Mammary epithelial cell (primary cell): ENCODE measurements at regions not wholly inside any gene's neighbourhood (a gene's known extent, or its start where the extent isn't known, plus 50 kb on each side); places are given as distances from the start of the nearest gene placed in this dataset.

Experiments used
- EZH2 ChIP-seq: IDR thresholded peaks from 2 replicates; pipeline ENCODE4 v1.6.1; 2012; ENCODE audit warnings: low read length, inconsistent platforms, borderline replicate concordance
- TF ChIP-seq, protein P1 (sequence below), 2 donors: IDR thresholded peaks in 1 of 2; conservative IDR thresholded peaks in 1 of 2; 2 replicates each; pipeline ENCODE4 v1.5.1; 2011 to 2012; ENCODE audit warnings: inconsistent platforms in 2 of 2, low read length in 2 of 2, mild to moderate bottlenecking in 2 of 2, control low read depth in 1 of 2, low read depth in 1 of 2; ENCODE audit not compliant: insufficient read depth in 1 of 2; ENCODE audit errors: extremely low read depth in 1 of 2

DNA sequence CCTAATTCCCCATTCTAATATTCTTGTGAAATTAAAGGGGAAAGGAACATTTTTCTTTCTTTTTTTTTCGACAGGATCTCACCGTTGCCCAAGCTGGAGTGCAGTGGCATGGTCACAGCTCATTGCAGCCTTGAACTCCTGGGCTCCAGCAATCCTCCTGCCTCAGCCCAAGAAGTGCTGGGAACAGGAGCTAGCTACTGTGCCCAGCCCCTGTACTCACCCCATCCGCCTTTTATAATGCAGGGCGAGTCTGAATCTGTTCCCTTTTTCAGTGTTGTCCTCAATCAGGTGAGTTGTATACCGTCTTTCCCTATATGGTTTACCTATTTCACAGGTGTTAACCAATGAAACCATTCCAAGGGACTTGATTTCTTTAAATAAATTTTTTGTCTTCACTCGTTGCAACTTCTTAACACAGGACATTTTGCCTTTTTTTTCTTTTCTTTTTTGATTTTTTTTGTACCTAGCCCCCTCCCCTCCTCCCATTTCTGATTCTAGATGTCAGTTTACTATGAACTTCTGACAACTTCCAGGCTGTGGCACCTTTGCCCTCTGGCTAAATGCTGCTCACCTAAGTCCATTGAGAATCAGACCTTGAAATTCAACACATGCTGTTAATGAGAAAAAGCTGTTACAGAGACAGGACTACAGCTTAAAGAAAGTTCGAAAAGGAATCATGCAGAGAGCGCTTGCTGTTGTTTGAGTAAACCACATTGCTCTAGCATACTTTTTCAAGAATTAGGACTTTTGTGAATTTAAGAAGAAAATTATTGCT lies 562.1 kb upstream of the KLF12 start:
- TF ChIP-seq, protein P1, sequence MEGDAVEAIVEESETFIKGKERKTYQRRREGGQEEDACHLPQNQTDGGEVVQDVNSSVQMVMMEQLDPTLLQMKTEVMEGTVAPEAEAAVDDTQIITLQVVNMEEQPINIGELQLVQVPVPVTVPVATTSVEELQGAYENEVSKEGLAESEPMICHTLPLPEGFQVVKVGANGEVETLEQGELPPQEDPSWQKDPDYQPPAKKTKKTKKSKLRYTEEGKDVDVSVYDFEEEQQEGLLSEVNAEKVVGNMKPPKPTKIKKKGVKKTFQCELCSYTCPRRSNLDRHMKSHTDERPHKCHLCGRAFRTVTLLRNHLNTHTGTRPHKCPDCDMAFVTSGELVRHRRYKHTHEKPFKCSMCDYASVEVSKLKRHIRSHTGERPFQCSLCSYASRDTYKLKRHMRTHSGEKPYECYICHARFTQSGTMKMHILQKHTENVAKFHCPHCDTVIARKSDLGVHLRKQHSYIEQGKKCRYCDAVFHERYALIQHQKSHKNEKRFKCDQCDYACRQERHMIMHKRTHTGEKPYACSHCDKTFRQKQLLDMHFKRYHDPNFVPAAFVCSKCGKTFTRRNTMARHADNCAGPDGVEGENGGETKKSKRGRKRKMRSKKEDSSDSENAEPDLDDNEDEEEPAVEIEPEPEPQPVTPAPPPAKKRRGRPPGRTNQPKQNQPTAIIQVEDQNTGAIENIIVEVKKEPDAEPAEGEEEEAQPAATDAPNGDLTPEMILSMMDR (conservative IDR thresholded peaks at IDR 0.05 in 1 of 2, IDR thresholded peaks at IDR 0.05 in 1 of 2; ENCODE audit: extremely low read depth in 1 of 2, insufficient read depth in 1 of 2, low read depth in 1 of 2, low read length in 2 of 2): no peak
- TF ChIP-seq EZH2: no peak
